Psoas muscle (tissue), 7 donors: ENCODE measurements at regions not wholly inside any gene's neighbourhood (a gene's known extent, or its start where the extent isn't known, plus 50 kb on each side); places are given as distances from the start of the nearest gene placed in this dataset.

Experiments used
- ATAC-seq, 4 donors: fragments of 200-7000 bp; cut with Tn5 transposase; one replicate each; pipeline ENCODE4 v1.9.1; 2020; ENCODE audit warnings: moderate library complexity in 3 of 4, mild to moderate bottlenecking in 2 of 4
- DNase-seq, 2 donors: peaks; one replicate each; pipeline ENCODE4 v3.0.0-alpha.2; 2020
- H3K27ac ChIP-seq: fragments of 200-600 bp; one replicate; pipeline ENCODE4 v1.8.0; 2022
- H3K27me3 ChIP-seq, 3 donors: fragments of 200-600 bp in 1 of 3; one replicate each; pipeline versions ENCODE4 v1.6.1 to v1.8.0; 2013 to 2022; ENCODE audit warnings: low read length in 2 of 3, mild to moderate bottlenecking in 2 of 3, moderate library complexity in 1 of 3; ENCODE audit not compliant: insufficient read depth in 3 of 3
- H3K36me3 ChIP-seq, 2 donors: fragments of 200-600 bp in 1 of 2; one replicate each; pipeline versions ENCODE4 v1.6.1 to v1.8.0; 2013 to 2022; ENCODE audit warnings: low read depth in 1 of 2, mild to moderate bottlenecking in 1 of 2, moderate library complexity in 1 of 2; ENCODE audit not compliant: insufficient read depth in 1 of 2
- H3K4me1 ChIP-seq: fragments of 200-600 bp; one replicate; pipeline ENCODE4 v1.8.0; 2022
- H3K4me3 ChIP-seq: fragments of 200-600 bp; one replicate; pipeline ENCODE4 v1.8.0; 2022; ENCODE audit warnings: mild to moderate bottlenecking
- H3K9me3 ChIP-seq: fragments of 200-600 bp; one replicate; pipeline ENCODE4 v1.8.0; 2022
- CTCF ChIP-seq: fragments of 200-600 bp; IDR thresholded peaks from one replicate; pipeline ENCODE4 v1.8.0; 2022; ENCODE audit warnings: antibody characterized with exemption
- WGBS, 3 donors: extraction: QIAGEN DNeasy Blood & Tissue Kit; methylation state at CpG; one replicate each; pipeline versions ENCODE4 v1.1.6 to v1.1.7; 2013; 5-methylcytosine and 5-hydroxymethylcytosine counted together
- intact Hi-C, 2 donors: fragments of 100-400 bp; cut with DNase I; formaldehyde crosslinking; loops; one replicate each; pipeline versions ENCODE4 v1.11.0 to v1.14.2; 2022
- donor health status: healthy with polysubstance abuse.
- donor health status: DM: no; HTN: no; CAD: no; lungs with moderate emphysema.
- donor health status: Bipolar disorder and iron deficiency.
- donor health status: healthy.
- donor health status: DM: yes; HTN: yes; CAD: no.
- donor health status: DM: no; HTN: no; CAD: no.
- donor health status: DM: yes; HTN: yes; CAD: no.

- ATAC-seq = no peak
- H3K4me1 ChIP-seq = no peaks in the 10 kb centered on the region
These were observed 216.5 kb upstream of the DKK2 start for GRCh38 chr4:107252571-107252970.

GRCh38 chr4:107248571-107248970 lies 212.5 kb upstream of the DKK2 start:
- TF ChIP-seq CTCF = no peak
- intact Hi-C loops = no loop called here
- Histone ChIP-seq H3K27ac (peak overlapping the region; percentile 11), H3K9me3 (no peaks in the 10 kb centered on the region), H3K27me3 (no peaks in the 10 kb centered on the region), H3K4me1 (peaks cover 5% of the 10 kb centered on the region), H3K36me3 (no peaks in the 10 kb centered on the region), H3K4me3 (no peak overlapping the region)
- 61 to 67% (median 65%) methylated on average over 3 of the region's 3 CpGs for WGBS, 3 donors
- ATAC-seq = no peak
- no peak for DNase-seq

More at GRCh38 chr4:107252571-107252970, 216.5 kb upstream of the DKK2 start:
- WGBS, 3 donors = 61 to 91% (median 84%) methylated on average over 2 of the region's 2 CpGs
- no peaks in the 10 kb centered on the region for H3K9me3 ChIP-seq
- TF ChIP-seq CTCF = no peak
- H3K27ac ChIP-seq = no peak overlapping the region
- H3K36me3 ChIP-seq = no peaks in the 10 kb centered on the region
- H3K27me3 ChIP-seq = no peaks in the 10 kb centered on the region
- H3K4me3 ChIP-seq = no peak overlapping the region
- no peak for DNase-seq
- intact Hi-C loops = no loop called here

GRCh38 chr4:107247738-107248137 lies 211.6 kb upstream of the DKK2 start:
- intact Hi-C loops = no loop called here
- WGBS, 3 donors = 8 to 9% (median 8%) methylated on average over 1 of the region's 1 CpG
- Histone ChIP-seq H3K9me3 (no peaks in the 10 kb centered on the region), H3K4me3 (no peak overlapping the region), H3K4me1 (peaks cover 5% of the 10 kb centered on the region), H3K36me3 (no peaks in the 10 kb centered on the region), H3K27ac (peak overlapping the region; percentile 11), H3K27me3 (no peaks in the 10 kb centered on the region)
- peak in 1 of 2 donors; percentile 15 for DNase-seq
- ATAC-seq = peak in 3 of 4 donors; percentile 26 to 69 (median 40)
- TF ChIP-seq CTCF = no peak

- DNase-seq (no peak), ATAC-seq (no peak)
- Histone ChIP-seq H3K9me3 (no peaks in the 10 kb centered on the region), H3K4me1 (peaks cover 5% of the 10 kb centered on the region), H3K27ac (no peak overlapping the region), H3K36me3 (no peaks in the 10 kb centered on the region), H3K27me3 (no peaks in the 10 kb centered on the region), H3K4me3 (no peak overlapping the region)
- WGBS, 3 donors = 62 to 83% (median 71%) methylated on average over 1 of the region's 1 CpG
- TF ChIP-seq CTCF = no peak
- intact Hi-C loops = no loop called here
These were observed 210.6 kb upstream of the DKK2 start for GRCh38 chr4:107246761-107247160.

GRCh38 chr4:107243141-107243781 lies 207.1 kb upstream of the DKK2 start:
- WGBS, 3 donors = 10 to 23% (median 13%) methylated on average over 4 of the region's 4 CpGs

More at GRCh38 chr4:107243141-107243781, 207.1 kb upstream of the DKK2 start:
- ATAC-seq (peak; percentile 72 to 83 (median 78)), DNase-seq (peak in 1 of 2 donors; percentile 21)
- H3K4me1 ChIP-seq = peaks cover 5% of the 10 kb centered on the region
- H3K27ac ChIP-seq = no peak overlapping the region
- TF ChIP-seq CTCF = no peak
- no peaks in the 10 kb centered on the region for H3K9me3 ChIP-seq
- no peaks in the 10 kb centered on the region for H3K27me3 ChIP-seq
- intact Hi-C loops = no loop called here
- H3K4me3 ChIP-seq = no peak overlapping the region
- no peaks in the 10 kb centered on the region for H3K36me3 ChIP-seq
